HG03196 (cell line): ENCODE measurements at regions not wholly inside any gene's neighbourhood (a gene's known extent, or its start where the extent isn't known, plus 50 kb on each side); places are given as distances from the start of the nearest gene placed in this dataset.
"Not testable (repeated sequence)": the region's sequence is repeated elsewhere in the genome, so short reads cannot be mapped to it uniquely, and the experiment has no call there.

Experiments
- ATAC-seq: cut with Tn5 transposase; IDR thresholded peaks from one replicate; pipeline ENCODE4 v1.9.1; 2021; ENCODE audit not compliant: unreplicated experiment

DNA sequence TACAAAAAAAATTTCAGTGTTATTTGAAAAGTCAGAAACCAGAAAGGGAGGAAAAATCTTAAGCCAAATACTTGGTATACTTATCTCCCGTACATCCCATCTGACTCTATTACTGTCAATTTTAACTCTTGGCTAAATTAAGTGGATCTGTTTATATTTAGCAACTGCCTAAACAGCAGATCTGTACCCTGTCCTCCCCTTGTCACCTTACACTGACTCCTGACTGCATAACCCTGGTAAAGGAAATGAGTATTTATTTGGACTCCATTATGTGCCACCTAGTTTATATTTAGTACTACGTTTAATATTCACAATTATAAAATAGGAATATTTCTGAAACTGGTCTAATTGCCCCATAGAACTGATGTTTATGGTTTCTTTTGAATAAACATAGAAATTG lies 730.2 kb upstream of the GJE1 start:
- no peak for ATAC-seq

DNA sequence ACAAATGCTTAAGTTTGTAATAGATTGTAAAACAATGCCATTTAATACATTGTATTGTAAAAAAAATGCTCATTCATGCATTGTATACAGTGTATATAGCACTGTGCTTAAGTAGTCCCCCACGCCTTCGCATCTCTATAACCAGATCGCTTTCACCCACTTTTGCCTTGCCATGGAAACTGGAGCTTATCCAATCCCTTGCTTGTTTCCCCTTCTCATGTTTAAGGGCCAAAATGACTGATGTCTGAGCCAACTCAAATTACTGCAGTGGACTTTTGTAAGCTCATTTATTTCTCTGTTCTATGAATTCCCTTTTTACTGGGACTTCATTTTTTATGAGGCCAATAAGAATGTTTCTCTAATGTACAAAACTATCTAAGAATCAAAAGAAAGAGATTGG lies 730.9 kb upstream of the GJE1 start:
- ATAC-seq = no peak

DNA sequence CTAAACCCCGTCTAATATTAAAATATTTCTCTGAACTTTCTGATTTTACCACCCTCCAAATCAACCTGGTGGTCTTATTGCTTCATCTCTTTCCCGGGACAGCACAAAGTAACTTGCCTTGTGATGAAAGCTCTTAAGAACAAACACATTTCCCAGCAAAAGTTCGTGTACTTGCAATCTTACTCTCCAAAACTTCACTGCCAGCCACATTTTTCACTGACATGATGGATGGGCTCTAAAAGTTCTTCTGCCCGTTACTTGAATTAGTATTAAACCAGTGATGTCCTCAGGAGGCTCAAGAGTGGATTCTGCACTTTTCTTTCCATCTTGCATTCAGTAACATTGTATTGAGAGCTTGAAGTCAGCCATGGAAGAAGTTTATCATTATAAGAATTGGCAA lies 731.6 kb upstream of the GJE1 start:
- ATAC-seq = no peak

DNA sequence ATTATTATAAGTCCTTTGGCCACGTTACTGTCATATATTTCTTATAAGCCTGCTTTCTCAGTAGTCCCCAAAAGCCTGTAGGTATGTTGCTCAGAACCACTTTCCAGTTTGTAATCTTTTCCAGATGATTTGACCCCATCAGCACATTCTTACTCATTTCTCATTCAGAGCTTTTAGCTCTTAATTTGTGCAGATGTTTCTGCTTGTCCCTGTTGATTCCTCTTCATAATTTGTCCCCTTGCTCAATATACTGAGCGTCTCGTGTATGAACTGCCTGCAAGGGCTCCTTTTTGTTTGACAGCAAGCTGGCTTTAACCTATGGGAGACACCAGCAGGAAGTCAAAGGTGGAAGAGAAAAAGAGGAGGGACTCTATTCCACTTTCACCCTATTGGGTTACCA lies 733.8 kb upstream of the GJE1 start:
- ATAC-seq = no peak

DNA sequence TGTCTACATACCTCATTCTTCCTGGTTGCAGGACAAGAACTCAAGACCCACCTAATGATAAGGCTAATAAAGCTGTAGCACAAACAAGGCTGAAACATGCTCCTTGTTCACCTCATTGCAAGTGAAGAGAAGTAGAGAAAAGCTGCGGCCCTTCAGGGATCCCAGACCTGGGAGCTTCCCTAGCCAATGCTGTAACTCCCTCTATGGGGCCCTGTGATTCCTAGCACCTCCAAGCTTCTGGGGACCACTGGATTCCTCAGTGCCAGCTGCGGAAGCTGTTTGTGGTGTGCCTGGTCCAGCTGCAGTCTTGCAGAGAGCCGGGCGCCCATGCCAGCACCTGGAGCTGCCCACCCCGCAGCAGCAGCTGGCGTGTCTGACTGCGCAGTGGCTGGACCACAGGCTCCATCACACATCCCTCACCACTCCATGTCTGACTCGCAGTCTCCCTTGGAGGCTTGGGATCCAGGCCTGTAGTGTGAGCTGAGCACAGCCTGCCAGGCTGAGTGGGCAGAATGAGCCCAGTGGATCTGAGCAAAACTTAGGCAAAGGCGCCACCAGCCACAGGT lies 737.2 kb upstream of the GJE1 start:
- ATAC-seq = no peak

DNA sequence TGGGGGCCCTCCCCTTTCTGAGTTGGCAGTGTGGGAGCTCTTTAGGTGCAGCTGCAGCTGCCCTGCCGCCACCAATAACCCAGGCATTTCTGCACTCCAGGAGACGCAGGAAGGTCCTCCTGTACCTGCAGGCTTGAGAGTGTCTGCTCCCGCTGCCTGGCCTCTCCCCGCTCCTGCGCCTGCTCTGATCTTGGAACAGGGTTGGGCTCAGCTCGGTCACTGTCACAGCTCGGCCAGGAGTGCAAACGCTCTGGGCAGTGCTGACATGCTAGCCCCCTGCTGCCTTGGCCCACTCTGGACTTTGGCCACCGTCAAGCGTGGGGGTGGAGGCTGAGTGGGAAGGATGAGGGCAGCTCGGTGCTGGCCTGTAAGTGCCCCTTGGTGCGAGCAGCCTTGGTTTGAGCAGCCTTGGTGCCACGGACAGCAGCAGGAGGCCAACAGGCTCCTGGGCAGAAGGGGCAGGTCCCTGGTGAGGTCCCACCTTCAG lies 738.1 kb upstream of the GJE1 start:
- ATAC-seq = no peak

DNA sequence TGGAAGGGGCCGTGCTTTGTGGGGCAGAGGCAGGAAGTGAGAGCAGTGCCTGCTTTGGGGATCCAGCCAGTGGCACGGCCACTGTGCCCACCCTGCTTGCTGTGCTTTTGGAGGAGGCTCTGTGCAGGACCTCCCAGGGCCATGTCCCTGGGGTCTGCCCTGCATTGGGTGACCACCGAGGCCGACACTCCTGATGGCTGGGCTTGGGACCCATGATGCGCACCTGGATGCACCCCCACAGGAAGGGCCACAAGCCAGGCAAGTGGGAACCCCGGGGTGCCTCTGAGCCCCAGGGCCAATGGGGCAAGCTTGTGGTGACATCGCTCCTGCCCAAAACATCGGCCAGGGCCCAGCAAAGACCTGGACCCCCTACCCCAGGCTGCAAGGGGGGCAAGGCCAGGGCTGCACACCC lies 738.6 kb upstream of the GJE1 start:
- ATAC-seq = no peak

DNA sequence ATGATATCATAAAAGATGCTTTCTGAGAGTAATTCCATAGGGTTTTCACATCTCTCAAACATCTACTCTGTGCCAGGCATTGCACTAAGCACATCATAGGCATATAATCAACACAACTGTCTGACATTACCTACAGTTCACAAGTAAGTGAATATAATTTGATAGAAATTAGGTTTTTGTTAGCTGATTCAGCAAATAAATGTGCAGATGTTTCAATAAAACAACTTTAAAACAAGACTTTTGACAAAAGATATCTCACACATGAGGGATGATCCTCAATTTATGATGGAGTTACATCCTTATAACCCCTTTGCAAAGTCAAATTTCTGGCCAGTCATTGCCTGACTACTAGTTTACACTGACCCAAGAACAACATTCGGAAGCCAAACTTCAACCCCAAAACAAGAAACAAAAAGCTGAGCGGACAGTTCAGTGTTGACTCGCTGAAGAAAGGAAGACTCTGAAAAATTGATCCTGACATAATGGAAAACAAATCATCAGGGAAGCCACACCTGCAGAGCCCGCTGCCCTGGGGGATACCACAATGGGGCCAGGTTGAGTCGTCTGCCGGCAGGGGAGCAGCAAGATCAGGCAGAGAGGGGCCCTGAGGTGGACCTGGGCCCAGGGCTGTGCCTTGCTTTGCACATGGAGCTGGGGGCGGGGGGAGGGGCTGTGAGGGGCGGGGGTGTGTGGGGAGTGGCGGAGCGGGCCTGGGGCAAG lies 739.2 kb upstream of the GJE1 start:
- ATAC-seq = no peak

DNA sequence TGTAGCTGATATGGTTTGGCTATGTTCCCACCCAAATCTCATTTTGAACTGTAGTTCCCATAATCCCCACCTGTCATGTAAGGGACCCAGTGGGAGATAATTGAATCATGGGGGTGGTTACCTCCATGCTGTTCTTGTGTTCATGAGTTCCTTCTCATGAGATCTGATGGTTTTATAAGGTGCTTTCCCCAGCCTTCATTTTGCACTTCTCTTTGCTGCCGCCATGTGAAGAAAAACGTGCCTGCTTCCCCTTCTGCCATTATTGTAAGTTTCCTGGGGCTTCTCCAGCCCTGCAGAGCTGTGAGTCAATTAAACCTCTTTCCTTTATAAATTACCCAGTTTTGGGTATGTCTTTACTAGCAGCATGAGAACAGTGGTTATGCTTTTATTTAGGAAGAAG lies 741.6 kb upstream of the GJE1 start:
- not testable (repeated sequence) for ATAC-seq

DNA sequence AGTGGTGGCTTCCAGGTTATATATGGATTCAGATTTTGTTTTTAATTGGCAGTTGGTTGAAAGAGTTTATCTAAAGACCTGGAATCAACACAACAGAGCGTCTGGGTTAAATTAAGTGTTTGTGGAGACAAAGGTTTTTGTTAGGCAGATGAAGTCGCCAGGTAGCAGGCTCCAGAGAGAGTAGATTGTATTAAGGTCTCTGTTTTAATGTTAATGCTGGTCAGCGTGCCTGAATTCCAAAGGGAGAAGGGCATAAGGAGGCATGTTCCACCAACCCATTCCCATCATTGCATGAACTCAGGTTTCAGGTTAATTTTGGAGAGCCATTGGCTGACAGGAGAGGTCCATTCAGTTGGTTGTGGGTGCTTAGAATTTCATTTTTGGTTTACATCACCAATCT lies 744.1 kb upstream of the GJE1 start:
- no peak for ATAC-seq

DNA sequence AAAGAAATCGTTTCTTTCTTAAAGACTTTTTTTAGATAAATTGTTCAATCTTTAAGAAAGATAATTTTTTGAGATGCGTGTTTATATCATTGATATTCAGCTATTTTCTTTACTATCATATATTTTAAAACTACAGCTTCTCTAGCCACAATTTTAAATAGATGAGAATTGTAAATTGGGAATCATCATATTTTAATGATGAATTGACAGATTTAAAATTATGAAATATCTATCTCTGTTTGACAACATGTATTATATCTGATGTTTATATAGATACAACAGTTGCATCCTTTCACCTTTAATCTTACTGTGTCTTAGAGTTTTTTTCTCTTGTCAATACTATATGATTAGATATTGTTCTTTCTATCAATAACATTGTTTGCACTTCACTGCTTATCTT lies 762.3 kb upstream of the GJE1 start:
- ATAC-seq = no peak

DNA sequence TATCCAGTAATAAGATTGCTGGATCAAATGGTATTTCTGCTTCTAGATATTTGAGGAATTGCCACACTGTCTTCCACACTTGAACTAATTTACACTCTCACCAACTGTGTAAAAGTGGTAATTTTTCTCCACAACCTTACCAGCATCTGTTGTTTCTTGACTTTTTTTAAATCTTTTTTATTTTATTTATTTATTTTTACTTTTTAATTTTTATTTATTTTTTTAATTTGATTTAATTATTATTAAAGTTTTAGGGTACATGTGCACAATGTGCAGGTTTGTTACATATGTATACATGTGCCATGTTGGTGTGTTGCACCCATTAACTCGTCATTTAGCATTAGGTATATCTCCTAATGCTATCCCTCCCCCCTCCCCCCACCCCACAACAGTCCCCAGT lies 765.9 kb upstream of the GJE1 start:
- ATAC-seq = not testable (repeated sequence)

DNA sequence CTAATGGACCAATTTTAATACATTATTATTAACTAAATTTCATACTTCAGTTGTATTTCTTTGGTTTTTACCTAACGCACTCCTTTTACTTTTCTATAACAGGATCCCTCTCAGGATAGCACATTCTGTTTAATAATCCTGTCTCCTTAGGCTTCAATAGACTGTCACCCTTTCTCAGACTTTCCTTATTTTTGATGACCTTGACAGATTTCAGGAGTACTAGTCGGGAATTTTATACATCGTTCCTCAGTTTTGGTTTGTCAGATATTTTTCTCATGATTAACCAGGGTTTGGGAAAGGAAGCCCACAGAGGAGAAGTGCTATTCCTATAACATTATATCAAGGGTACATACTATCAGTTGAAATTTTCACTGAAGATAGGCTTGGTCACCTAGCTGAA lies 768.0 kb upstream of the GJE1 start:
- no peak for ATAC-seq

DNA sequence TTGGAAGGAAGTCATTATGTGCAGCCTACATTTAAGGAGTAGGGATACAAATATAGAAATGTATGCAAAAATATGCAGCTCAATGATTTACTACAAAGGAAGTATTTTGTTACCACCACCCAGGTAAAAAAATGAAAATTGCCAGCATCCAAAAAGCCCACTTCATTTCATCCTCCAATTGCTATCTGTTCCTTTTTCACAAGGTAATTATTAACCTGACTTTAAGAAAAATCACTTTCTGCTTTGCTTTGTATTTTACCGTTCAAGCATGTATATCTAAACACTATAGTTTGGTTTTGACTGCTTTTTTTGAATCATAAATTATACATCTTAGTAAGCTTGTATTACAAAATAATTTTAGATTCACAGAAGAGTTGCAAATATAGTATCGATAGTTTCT lies 768.5 kb upstream of the GJE1 start:
- no peak for ATAC-seq

DNA sequence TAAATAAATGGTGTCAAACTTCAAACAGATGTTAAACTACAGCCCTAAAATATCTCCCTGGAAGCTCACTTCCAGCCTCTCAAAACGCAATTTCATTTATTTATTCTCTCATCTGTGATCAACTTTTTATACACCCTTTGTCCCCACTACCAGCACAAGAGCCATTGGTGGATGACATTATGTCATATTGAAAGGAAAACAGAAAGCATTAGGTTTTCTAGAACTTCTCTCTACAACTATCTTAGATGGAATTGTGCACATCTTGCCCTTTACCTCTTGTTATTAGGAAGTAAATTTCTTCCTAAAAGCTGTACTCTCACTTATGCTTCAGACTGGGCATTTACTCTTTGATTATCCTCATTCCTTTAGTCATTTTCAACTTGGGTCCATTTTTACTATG lies 771.2 kb upstream of the GJE1 start:
- ATAC-seq = no peak

DNA sequence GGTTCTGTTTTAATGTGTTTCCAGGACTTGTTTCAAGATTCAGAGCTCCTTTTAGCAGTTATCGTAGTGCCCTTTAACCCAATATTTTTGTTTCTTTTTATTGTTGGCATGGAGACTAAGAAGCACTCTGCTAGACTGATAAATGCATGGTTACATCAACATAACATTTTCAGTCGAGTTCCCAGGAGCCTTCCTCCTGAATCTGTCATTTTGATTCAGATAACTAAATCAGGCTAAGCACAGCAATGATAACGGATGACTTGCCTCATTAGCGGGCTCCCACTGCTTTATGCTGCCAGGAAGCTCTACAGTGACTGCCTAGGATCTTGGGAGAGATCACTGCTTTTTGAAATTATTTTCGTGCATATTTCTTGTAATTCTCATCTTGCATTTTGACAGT lies 772.8 kb upstream of the GJE1 start:
- no peak for ATAC-seq

DNA sequence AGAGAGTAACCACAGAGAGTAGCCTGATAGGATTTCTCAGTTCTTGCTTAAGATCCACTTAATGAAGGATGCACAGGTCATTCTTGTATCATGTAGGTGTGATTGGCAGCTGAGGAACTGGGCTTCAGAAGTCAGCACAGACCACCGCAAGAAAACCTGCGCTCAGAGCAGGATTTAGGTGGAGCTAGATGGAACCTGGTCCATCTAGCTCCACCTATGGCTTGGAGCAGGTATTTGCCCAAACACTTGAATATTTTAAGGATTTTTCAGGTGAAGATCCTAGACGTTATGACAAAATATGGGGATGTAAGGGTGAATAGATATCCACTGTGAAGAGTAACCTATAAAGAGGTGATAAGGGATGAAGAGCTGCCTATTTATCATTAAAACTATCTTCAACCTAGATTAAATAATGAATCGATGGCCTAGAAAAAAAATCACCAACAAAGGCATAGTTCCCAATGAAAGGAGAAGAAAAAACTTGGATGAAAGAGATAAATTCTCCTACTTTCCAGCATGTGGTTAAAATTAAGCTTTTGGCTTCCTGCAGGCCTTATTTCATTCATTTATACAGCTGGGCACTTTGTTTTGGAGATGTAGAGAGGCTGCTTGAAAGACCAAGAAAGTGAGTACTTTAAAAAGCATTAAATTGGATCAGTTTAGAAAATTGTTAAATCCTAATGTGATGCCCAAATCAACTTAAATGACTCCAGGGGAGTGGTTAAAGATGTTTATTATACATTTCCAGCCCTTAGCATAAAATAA lies 778.4 kb upstream of the GJE1 start:
- ATAC-seq = no peak

DNA sequence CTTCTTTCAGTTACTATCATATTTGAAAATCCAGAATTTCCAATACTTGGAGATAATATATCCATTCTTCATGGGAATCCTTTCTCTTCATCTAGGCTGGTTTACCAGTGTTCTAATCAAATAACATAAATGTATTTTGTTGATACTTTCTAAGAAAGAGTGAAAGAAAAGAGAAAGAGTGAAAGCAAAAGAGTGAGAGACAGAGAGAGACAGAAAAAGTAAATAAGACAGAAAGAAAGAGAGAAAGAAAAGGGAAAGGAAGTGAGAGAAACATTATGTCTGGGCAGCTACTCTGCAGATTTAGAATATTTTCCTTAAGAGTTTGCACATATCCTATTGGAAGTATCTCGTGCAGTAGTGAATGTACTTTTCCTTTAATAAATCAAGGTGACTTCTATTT lies 781.0 kb upstream of the GJE1 start:
- ATAC-seq = no peak

DNA sequence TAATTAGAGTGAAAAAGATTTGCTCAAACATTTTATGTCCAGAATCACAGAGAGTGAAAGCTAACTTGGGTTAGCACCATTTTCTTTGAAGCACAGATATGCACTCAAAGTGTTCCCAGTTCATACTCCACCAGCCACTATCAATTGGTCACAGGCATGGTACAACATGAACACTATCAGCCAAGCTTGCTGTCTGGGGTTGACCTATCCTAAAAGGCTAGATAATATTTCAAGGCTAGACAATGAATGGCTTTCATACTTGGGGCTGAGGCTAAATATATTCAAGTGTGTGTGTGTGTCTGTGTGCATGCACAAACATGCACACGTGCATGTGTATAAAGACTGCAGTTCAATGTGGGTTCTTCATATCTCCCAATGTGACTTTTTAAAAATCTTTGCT lies 783.0 kb upstream of the GJE1 start:
- no peak for ATAC-seq

DNA sequence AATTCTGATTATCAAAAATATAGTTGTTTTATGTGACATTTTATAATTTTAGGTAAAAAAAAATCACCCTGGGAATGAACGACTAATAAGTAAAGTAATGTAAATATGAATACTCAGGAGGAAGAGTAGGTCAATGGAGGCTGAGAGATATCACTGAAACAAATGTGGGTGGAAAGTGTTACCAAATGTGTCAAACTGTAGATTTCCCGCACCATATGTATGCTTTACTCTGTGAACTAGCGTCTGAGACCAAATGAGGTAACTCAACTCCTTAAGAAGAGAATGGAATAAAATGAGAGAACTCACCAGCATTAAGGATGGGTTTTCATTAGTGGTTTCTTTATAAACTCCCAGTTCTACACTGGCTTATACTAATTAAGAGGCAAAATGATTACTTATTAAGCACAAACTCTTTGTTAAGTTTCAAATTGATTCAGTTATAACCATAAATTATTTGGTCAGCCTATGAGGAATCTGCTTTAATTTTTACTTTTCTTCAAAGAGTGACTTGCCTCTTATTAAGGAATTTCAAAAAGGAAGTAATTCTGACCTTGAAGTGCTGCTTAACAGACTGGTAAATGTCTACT lies 784.7 kb upstream of the GJE1 start:
- no peak for ATAC-seq

DNA sequence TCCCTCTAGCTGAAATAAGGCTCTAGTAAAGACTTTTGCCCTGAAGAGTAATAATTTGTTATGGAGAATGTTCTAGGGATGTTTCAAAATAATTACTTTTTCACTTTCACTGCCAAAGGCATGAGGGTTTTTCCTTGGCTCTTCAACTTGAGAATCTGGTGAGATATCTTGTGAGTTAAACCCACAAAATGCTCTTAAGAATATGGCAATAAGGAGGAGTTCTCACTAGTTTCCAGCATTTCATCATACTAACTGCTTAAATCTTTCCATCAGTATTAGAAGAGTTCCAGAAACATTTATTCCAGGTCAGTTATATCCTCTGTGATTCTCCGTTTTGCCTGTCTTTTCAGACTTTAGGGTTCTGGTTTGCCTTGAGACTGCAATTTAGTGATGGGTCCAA lies 785.6 kb upstream of the GJE1 start:
- no peak for ATAC-seq

DNA sequence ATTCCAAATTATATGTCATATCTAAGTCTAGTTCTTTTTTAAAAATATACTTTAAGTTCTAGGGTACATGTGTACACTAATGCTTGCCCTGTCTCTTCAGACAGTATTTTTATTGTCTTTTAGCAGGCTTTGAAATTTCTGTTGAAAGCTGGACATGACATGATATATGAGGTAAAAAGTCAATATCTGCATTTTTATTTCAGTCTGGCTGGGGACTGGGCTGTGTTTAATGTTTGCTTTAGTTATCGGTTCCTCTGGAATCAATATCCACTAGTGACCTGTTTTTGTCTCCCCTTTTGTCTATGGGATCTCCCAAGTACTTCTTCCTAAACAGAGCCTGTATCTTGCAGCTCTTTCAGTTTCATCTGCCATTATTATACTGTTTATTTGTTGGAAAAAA lies 786.2 kb upstream of the GJE1 start:
- ATAC-seq = no peak
